Ovary (tissue), 3 donors: ENCODE measurements at regions not wholly inside any gene's neighbourhood (a gene's known extent, or its start where the extent isn't known, plus 50 kb on each side); places are given as distances from the start of the nearest gene placed in this dataset.

Source experiments
- EP300 ChIP-seq: sonication (generic); formaldehyde crosslinking; IDR thresholded peaks from one replicate; pipeline ENCODE4 v1.6.1; 2017; ENCODE audit warnings: antibody characterized with exemption
- POLR2A ChIP-seq: fragments of 450-650 bp; IDR thresholded peaks from one replicate; pipeline ENCODE4 v1.6.1; 2017; ENCODE audit warnings: antibody characterized with exemption, mild to moderate bottlenecking, moderate library complexity
- TF ChIP-seq, protein P1 (sequence below), 3 donors: fragments of 450-650 bp in 2 of 3; fragments of 200-600 bp in 1 of 3; IDR thresholded peaks; one replicate each; pipeline versions ENCODE4 v1.5.1 to v1.8.0; 2016 to 2022; ENCODE audit warnings: antibody characterized with exemption in 3 of 3, mild to moderate bottlenecking in 1 of 3
- donor health status: DM: no; HTN: no; CAD: no.

GRCh38 chr4:137677863-137678262 lies 145.6 kb upstream of the PCDH18 start:
- TF ChIP-seq, protein P1, sequence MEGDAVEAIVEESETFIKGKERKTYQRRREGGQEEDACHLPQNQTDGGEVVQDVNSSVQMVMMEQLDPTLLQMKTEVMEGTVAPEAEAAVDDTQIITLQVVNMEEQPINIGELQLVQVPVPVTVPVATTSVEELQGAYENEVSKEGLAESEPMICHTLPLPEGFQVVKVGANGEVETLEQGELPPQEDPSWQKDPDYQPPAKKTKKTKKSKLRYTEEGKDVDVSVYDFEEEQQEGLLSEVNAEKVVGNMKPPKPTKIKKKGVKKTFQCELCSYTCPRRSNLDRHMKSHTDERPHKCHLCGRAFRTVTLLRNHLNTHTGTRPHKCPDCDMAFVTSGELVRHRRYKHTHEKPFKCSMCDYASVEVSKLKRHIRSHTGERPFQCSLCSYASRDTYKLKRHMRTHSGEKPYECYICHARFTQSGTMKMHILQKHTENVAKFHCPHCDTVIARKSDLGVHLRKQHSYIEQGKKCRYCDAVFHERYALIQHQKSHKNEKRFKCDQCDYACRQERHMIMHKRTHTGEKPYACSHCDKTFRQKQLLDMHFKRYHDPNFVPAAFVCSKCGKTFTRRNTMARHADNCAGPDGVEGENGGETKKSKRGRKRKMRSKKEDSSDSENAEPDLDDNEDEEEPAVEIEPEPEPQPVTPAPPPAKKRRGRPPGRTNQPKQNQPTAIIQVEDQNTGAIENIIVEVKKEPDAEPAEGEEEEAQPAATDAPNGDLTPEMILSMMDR (IDR thresholded peaks at IDR 0.05) = no peak
- no peak for TF ChIP-seq POLR2A
- TF ChIP-seq EP300 = no peak
